Panc1 (cell line): ENCODE measurements at regions not wholly inside any gene's neighbourhood (a gene's known extent, or its start where the extent isn't known, plus 50 kb on each side); places are given as distances from the start of the nearest gene placed in this dataset.

Source experiments
- ATAC-seq: fragments of 200-7000 bp; cut with Tn5 transposase; 2 replicates; pipeline ENCODE4 v1.9.1; 2020; ENCODE audit warnings: mild to moderate bottlenecking, moderate library complexity
- BruUV-seq: library from RNA; stranded (reverse); fragments of 400-500 nt; replicated peaks from 2 replicates; lab custom pipeline; 2021; lab: Mats Ljungman, UMichigan
- CTCF ChIA-PET: fragments of 300-600 bp; sonication (Branson Sonifier 250); formaldehyde crosslinking; loops from one replicate; lab custom pipeline; 2022; ENCODE audit warnings: antibody characterized with exemption; lab: Charles Lee
- POLR2A ChIA-PET: fragments of 300-600 bp; sonication (Branson Sonifier 250); formaldehyde crosslinking; loops from one replicate; lab custom pipeline; 2022; ENCODE audit warnings: antibody characterized with exemption; lab: Charles Lee
- DNase-seq: peaks from one replicate; pipeline ENCODE4 v3.0.0-alpha.2; 2010; ENCODE audit warnings: low read depth, low spot score
- H3K27ac ChIP-seq: 2 replicates; pipeline ENCODE4 v1.5.1; 2011; ENCODE audit warnings: mild to moderate bottlenecking, low read length, inconsistent platforms
- H3K27me3 ChIP-seq: fragments of 200-500 bp; sonication (Bioruptor generic); 2 replicates; pipeline ENCODE4 v1.6.0; 2014; ENCODE audit warnings: low read length, inconsistent platforms; ENCODE audit not compliant: control insufficient read depth, insufficient read depth
- H3K36me3 ChIP-seq: fragments of 200-500 bp; sonication (Bioruptor generic); 2 replicates; pipeline ENCODE4 v1.5.1; 2014; ENCODE audit warnings: inconsistent platforms, mild to moderate bottlenecking, low read length, moderate library complexity; ENCODE audit not compliant: control insufficient read depth, insufficient read depth
- H3K4me1 ChIP-seq: 2 replicates; pipeline ENCODE4 v1.5.1; 2011; ENCODE audit warnings: inconsistent platforms, mild to moderate bottlenecking, low read length, moderate library complexity; ENCODE audit not compliant: control insufficient read depth, insufficient read depth
- H3K4me3 ChIP-seq, 2 experiments: 2 replicates each; pipeline ENCODE4 v1.5.1; 2011 to 2012; ENCODE audit warnings: low read depth in 2 of 2, low read length in 2 of 2, mild to moderate bottlenecking in 2 of 2, inconsistent platforms in 1 of 2, moderate library complexity in 1 of 2
- H3K9me3 ChIP-seq: fragments of 200-500 bp; sonication (Bioruptor generic); 2 replicates; pipeline ENCODE4 v1.5.1; 2014; ENCODE audit warnings: low read depth, mild to moderate bottlenecking, inconsistent platforms, low read length, moderate library complexity; ENCODE audit not compliant: control insufficient read depth, insufficient read depth
- POLR2AphosphoS5 ChIP-seq: IDR thresholded peaks from 2 replicates; pipeline ENCODE4 v1.6.1; 2012; ENCODE audit warnings: mild to moderate bottlenecking, low read depth, low read length, moderate library complexity
- REST ChIP-seq, 2 experiments: IDR thresholded peaks; 2 replicates each; pipeline ENCODE4 v1.6.1; 2011 to 2012; ENCODE audit warnings: low read depth in 2 of 2, control low read depth in 1 of 2, low read length in 1 of 2, mild to moderate bottlenecking in 1 of 2, moderate library complexity in 1 of 2; ENCODE audit not compliant: insufficient read depth in 1 of 2
- SIN3A ChIP-seq: IDR thresholded peaks from 2 replicates; pipeline ENCODE4 v1.6.1; 2012; ENCODE audit warnings: low read depth, mild to moderate bottlenecking, low read length, moderate library complexity, borderline replicate concordance; ENCODE audit not compliant: insufficient read depth
- TCF7L2 ChIP-seq: IDR thresholded peaks from 2 replicates; pipeline ENCODE4 v1.6.1; 2011; ENCODE audit warnings: mild to moderate bottlenecking, low read depth, low read length, inconsistent platforms
- in situ Hi-C: cut with HindIII; loops from 2 replicates; pipeline ENCODE4 v1.10.0; 2016; ENCODE audit warnings: low sequenced_read_pairs, low pct_unique_long_range_greater_than_20kb
- intact Hi-C: fragments of 100-400 bp; cut with micrococcal nuclease; formaldehyde crosslinking; loops from one replicate; pipeline ENCODE4 v1.10.0; 2022; ENCODE audit not compliant: unreplicated experiment
- TF ChIP-seq, protein P1 (sequence below): fragments of 450-650 bp; IDR thresholded peaks from 2 replicates; pipeline ENCODE4 v1.5.1; 2017; ENCODE audit warnings: mild to moderate bottlenecking

DNA sequence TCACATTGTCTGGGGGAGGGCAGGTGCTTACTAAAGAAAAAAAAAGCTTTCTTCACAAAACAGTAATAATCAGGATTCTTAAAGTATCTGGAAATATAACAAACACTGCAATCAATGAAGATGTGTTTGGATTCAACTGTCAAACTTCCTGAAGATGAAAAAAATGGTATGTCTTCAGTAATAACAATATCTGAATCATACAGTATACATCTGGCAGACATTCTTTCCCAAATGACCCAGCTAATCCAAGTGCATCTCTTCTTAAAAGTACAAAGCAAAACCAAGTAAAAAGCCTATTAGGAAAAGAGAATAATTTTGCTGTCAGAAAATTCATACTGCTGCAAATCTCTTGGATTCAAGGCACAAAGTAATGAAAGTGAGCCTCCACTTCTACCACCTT, 145.0 kb upstream of the MCTP2 start:
- Histone ChIP-seq H3K9me3 (no peaks in the 10 kb centered on the region), H3K27me3 (no peaks in the 10 kb centered on the region), H3K4me1 (no peaks in the 10 kb centered on the region), H3K4me3 (no peak overlapping the region), H3K27ac (no peak overlapping the region), H3K36me3 (no peaks in the 10 kb centered on the region)
- DNase-seq (no peak), ATAC-seq (no peak)
- in situ Hi-C loops, result no loop called here
- intact Hi-C loops, result no loop called here
- no TSS peak for BruUV-seq
- TF ChIP-seq SIN3A, result no peak
- TF ChIP-seq POLR2AphosphoS5, result no peak
- no peak for TF ChIP-seq REST (IDR thresholded peaks at IDR 0.05; ENCODE audit: insufficient read depth in 1 of 2, low read depth in 2 of 2, low read length in 1 of 2)
- TF ChIP-seq TCF7L2, result no peak
- TF ChIP-seq, protein P1, sequence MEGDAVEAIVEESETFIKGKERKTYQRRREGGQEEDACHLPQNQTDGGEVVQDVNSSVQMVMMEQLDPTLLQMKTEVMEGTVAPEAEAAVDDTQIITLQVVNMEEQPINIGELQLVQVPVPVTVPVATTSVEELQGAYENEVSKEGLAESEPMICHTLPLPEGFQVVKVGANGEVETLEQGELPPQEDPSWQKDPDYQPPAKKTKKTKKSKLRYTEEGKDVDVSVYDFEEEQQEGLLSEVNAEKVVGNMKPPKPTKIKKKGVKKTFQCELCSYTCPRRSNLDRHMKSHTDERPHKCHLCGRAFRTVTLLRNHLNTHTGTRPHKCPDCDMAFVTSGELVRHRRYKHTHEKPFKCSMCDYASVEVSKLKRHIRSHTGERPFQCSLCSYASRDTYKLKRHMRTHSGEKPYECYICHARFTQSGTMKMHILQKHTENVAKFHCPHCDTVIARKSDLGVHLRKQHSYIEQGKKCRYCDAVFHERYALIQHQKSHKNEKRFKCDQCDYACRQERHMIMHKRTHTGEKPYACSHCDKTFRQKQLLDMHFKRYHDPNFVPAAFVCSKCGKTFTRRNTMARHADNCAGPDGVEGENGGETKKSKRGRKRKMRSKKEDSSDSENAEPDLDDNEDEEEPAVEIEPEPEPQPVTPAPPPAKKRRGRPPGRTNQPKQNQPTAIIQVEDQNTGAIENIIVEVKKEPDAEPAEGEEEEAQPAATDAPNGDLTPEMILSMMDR, result no peak
- CTCF ChIA-PET, result no interaction called here
- POLR2A ChIA-PET, result no interaction called here

GRCh38 chr15:94083467-94084052, 147.8 kb upstream of the MCTP2 start:
- Histone ChIP-seq H3K27ac (no peak overlapping the region), H3K4me3 (no peak overlapping the region), H3K4me1 (no peaks in the 10 kb centered on the region), H3K36me3 (no peaks in the 10 kb centered on the region), H3K9me3 (no peaks in the 10 kb centered on the region), H3K27me3 (no peaks in the 10 kb centered on the region)
- CTCF ChIA-PET, result no interaction called here
- intact Hi-C loops, result no loop called here
- in situ Hi-C loops, result no loop called here
- DNase-seq, result no peak
- no peak for ATAC-seq
- no TSS peak for BruUV-seq
- TF ChIP-seq, protein P1, result no peak
- TF ChIP-seq REST (IDR thresholded peaks at IDR 0.05; ENCODE audit: insufficient read depth in 1 of 2, low read depth in 2 of 2, low read length in 1 of 2), result no peak
- POLR2A ChIA-PET, result no interaction called here
